OCI-LY7 (cell line): ENCODE measurements at regions not wholly inside any gene's neighbourhood (a gene's known extent, or its start where the extent isn't known, plus 50 kb on each side); places are given as distances from the start of the nearest gene placed in this dataset.

Experiments
- BruUV-seq: library from RNA; stranded (reverse); fragments of 400-500 nt; replicated peaks from 2 replicates; lab custom pipeline; 2021; lab: Mats Ljungman, UMichigan
- CTCF ChIA-PET: fragments of 300-600 bp; sonication (Branson Sonifier 250); formaldehyde crosslinking; loops from one replicate; lab custom pipeline; 2022; ENCODE audit warnings: antibody characterized with exemption; ENCODE audit not compliant: unreplicated experiment; lab: Charles Lee
- POLR2A ChIA-PET: fragments of 300-600 bp; sonication (Branson Sonifier 250); formaldehyde crosslinking; loops from one replicate; lab custom pipeline; 2022; ENCODE audit warnings: antibody characterized with exemption; lab: Charles Lee
- DNase-seq: peaks from one replicate; pipeline ENCODE4 v3.0.0-alpha.2; 2015; ENCODE audit warnings: low spot score
- H2AFZ ChIP-seq: fragments of 200-600 bp; sonication (generic), shearing (Covaris generic); 2 replicates; pipeline ENCODE4 v1.6.1; 2014; ENCODE audit warnings: mild to moderate bottlenecking, antibody characterized with exemption, low read length, moderate library complexity
- H3K27ac ChIP-seq: fragments of 200-600 bp; sonication (generic); 2 replicates; pipeline ENCODE4 v1.5.1; 2014; ENCODE audit warnings: mixed run types, low read depth, mild to moderate bottlenecking, moderate library complexity, low read length, inconsistent platforms; ENCODE audit not compliant: poor library complexity, severe bottlenecking
- H3K36me3 ChIP-seq: fragments of 200-600 bp; sonication (generic); 2 replicates; pipeline ENCODE4 v1.6.1; 2014; ENCODE audit warnings: mild to moderate bottlenecking, antibody characterized with exemption, low read length, moderate library complexity, mixed read lengths; ENCODE audit not compliant: insufficient read depth
- H3K4me1 ChIP-seq: fragments of 200-600 bp; sonication (generic); 2 replicates; pipeline ENCODE4 v1.5.1; 2014; ENCODE audit warnings: mild to moderate bottlenecking, low read length; ENCODE audit not compliant: insufficient read depth, poor library complexity, severe bottlenecking
- H3K4me2 ChIP-seq: fragments of 200-600 bp; sonication (generic); 2 replicates; pipeline ENCODE4 v1.6.1; 2014; ENCODE audit warnings: mild to moderate bottlenecking, low read length
- H3K4me3 ChIP-seq: fragments of 200-600 bp; sonication (generic); 2 replicates; pipeline ENCODE4 v1.5.1; 2014; ENCODE audit warnings: mild to moderate bottlenecking, low read depth, low read length; ENCODE audit not compliant: poor library complexity, severe bottlenecking
- H3K79me2 ChIP-seq: fragments of 200-600 bp; sonication (generic); 2 replicates; pipeline ENCODE4 v1.6.1; 2016; ENCODE audit warnings: low read depth, mild to moderate bottlenecking, low read length, moderate library complexity, mixed read lengths; ENCODE audit not compliant: insufficient read depth
- H3K9me2 ChIP-seq: fragments of 200-600 bp; sonication (generic); 2 replicates; pipeline ENCODE4 v1.6.1; 2016; ENCODE audit warnings: mild to moderate bottlenecking, low read length, mixed read lengths; ENCODE audit not compliant: insufficient read depth
- H3K9me3 ChIP-seq: fragments of 200-600 bp; sonication (generic); 2 replicates; pipeline ENCODE4 v1.6.1; 2014; ENCODE audit warnings: mild to moderate bottlenecking, mixed run types, low read length, mixed read lengths
- H4K20me1 ChIP-seq: fragments of 200-600 bp; sonication (generic); 2 replicates; pipeline ENCODE4 v1.6.1; 2014; ENCODE audit warnings: mild to moderate bottlenecking, antibody characterized with exemption, low read length, moderate library complexity, mixed read lengths; ENCODE audit not compliant: insufficient read depth
- CTCF ChIP-seq: fragments of 200-600 bp; sonication (generic); conservative IDR thresholded peaks from 2 replicates; pipeline ENCODE4 v1.5.1; 2014; ENCODE audit warnings: mild to moderate bottlenecking, antibody characterized with exemption, low read length, moderate library complexity, mixed read lengths
- EZH2phosphoT487 ChIP-seq: fragments of 200-600 bp; sonication (generic); IDR thresholded peaks from 2 replicates; pipeline ENCODE4 v1.6.1; 2018; ENCODE audit warnings: low read depth, borderline replicate concordance, mild to moderate bottlenecking, mixed run types, antibody characterized with exemption, low read length, moderate library complexity, mixed read lengths
- intact Hi-C: fragments of 100-400 bp; cut with micrococcal nuclease; formaldehyde crosslinking; loops from one replicate; pipeline ENCODE4 v1.10.0; 2022; ENCODE audit not compliant: unreplicated experiment

DNA sequence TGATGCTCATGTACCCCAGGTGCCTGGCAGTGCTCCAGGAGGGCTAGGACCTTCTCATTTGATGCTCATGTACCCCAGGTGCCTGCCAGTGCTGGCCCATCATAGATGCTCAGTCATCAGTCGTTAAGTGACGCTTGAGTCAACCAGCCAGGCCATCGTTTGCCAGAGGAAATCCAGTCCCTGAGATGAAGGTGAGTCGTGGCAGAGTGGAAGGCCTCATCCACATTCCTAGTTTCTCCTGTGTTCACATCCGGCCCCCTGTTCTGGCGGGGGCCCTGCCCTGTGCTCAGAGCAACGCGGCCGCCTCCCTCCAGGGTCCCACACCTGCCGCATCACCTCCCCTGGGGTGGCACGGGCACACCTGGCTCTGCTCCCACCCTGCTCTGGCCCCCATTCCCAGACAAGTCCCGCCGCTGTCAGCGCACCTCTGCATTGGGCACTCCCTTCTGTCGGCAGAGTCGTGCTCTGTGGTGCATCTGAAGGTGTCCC is 279.9 kb downstream of the BRD1 start:
- no peaks in the 10 kb centered on the region for H3K79me2 ChIP-seq
- POLR2A ChIA-PET: no interaction called here
- CTCF ChIA-PET: no interaction called here
- TF ChIP-seq CTCF: no peak
- no peak for TF ChIP-seq EZH2phosphoT487
- H3K9me2 ChIP-seq: no peaks in the 10 kb centered on the region
- DNase-seq: no peak
- no peak overlapping the region for H3K4me2 ChIP-seq
- H3K9me3 ChIP-seq: no peaks in the 10 kb centered on the region
- no peaks in the 10 kb centered on the region for H4K20me1 ChIP-seq
- no peak overlapping the region for H3K4me3 ChIP-seq
- intact Hi-C loops: no loop called here
- H3K27ac ChIP-seq: no peak overlapping the region
- H3K4me1 ChIP-seq: no peaks in the 10 kb centered on the region
- no TSS peak for BruUV-seq
- H3K36me3 ChIP-seq: no peaks in the 10 kb centered on the region
- no peak overlapping the region for H2AFZ ChIP-seq

- Histone ChIP-seq H3K4me3 (no peak overlapping the region), H3K4me2 (no peak overlapping the region), H3K4me1 (no peaks in the 10 kb centered on the region), H2AFZ (no peak overlapping the region), H4K20me1 (no peaks in the 10 kb centered on the region), H3K9me2 (no peaks in the 10 kb centered on the region), H3K9me3 (no peaks in the 10 kb centered on the region), H3K36me3 (no peaks in the 10 kb centered on the region), H3K27ac (no peak overlapping the region), H3K79me2 (no peaks in the 10 kb centered on the region)
- TF ChIP-seq EZH2phosphoT487 (no peak), CTCF (no peak)
- CTCF ChIA-PET: no interaction called here
- no peak for DNase-seq
- intact Hi-C loops: no loop called here
- no TSS peak for BruUV-seq
- POLR2A ChIA-PET: no interaction called here
Measured at GRCh38 chr22:49546811-49547585, 280.7 kb downstream of the BRD1 start.

- Histone ChIP-seq H4K20me1 (no peaks in the 10 kb centered on the region), H3K4me3 (no peak overlapping the region), H3K79me2 (no peaks in the 10 kb centered on the region), H3K4me1 (no peaks in the 10 kb centered on the region), H3K36me3 (no peaks in the 10 kb centered on the region), H3K4me2 (no peak overlapping the region), H3K9me3 (no peaks in the 10 kb centered on the region), H2AFZ (no peak overlapping the region), H3K9me2 (no peaks in the 10 kb centered on the region), H3K27ac (no peak overlapping the region)
- BruUV-seq: no TSS peak
- TF ChIP-seq CTCF (no peak), EZH2phosphoT487 (no peak)
- intact Hi-C loops: no loop called here
- CTCF ChIA-PET: no interaction called here
- POLR2A ChIA-PET: no interaction called here
- no peak for DNase-seq
Measured at GRCh38 chr22:49545606-49546005, 282.1 kb downstream of the BRD1 start.
